Sigmoid colon (tissue), 6 donors: ENCODE measurements at regions not wholly inside any gene's neighbourhood (a gene's known extent, or its start where the extent isn't known, plus 50 kb on each side); places are given as distances from the start of the nearest gene placed in this dataset.
"Not testable (repeated sequence)": the region's sequence is repeated elsewhere in the genome, so short reads cannot be mapped to it uniquely, and the experiment has no call there.

Experiments
- DNase-seq: peaks from one replicate; pipeline ENCODE4 v3.0.0-alpha.2; 2019
- H3K27ac ChIP-seq, 4 donors: fragments of 200-600 bp; sonication (generic); one replicate each; pipeline ENCODE4 v1.5.1; 2016 to 2019; ENCODE audit warnings: mild to moderate bottlenecking in 1 of 4
- H3K27me3 ChIP-seq, 3 donors: fragments of 200-600 bp; sonication (generic); one replicate each; pipeline ENCODE4 v1.5.1; 2019; ENCODE audit warnings: mild to moderate bottlenecking in 1 of 3
- H3K36me3 ChIP-seq, 4 donors: fragments of 200-600 bp; sonication (generic); one replicate each; pipeline ENCODE4 v1.5.1; 2016 to 2019
- H3K4me1 ChIP-seq, 4 donors: fragments of 200-600 bp; sonication (generic); one replicate each; pipeline ENCODE4 v1.5.1; 2017 to 2019
- H3K4me3 ChIP-seq, 4 donors: fragments of 200-600 bp; sonication (generic); one replicate each; pipeline ENCODE4 v1.5.1; 2017 to 2019; ENCODE audit warnings: mild to moderate bottlenecking in 2 of 4, moderate library complexity in 1 of 4
- H3K9me3 ChIP-seq, 4 donors: fragments of 200-600 bp in 3 of 4; sonication (generic) in 3 of 4; one replicate each; pipeline versions ENCODE4 v1.5.1 to v1.6.1; 2013 to 2019
- CTCF ChIP-seq, 4 experiments: fragments of 450-650 bp in 3 of 4; fragments of 200-600 bp in 1 of 4; IDR thresholded peaks; one replicate each; pipeline ENCODE4 v1.5.1; 2016 to 2019; ENCODE audit warnings: antibody characterized with exemption in 4 of 4, mild to moderate bottlenecking in 3 of 4, moderate library complexity in 2 of 4
- EP300 ChIP-seq, 4 donors: sonication (generic); formaldehyde crosslinking; IDR thresholded peaks; one replicate each; pipeline ENCODE4 v1.6.1; 2017; ENCODE audit warnings: antibody characterized with exemption in 4 of 4
- POLR2A ChIP-seq, 2 donors: fragments of 450-650 bp; IDR thresholded peaks; one replicate each; pipeline ENCODE4 v1.6.1; 2016; ENCODE audit warnings: antibody characterized with exemption in 2 of 2, mild to moderate bottlenecking in 2 of 2, moderate library complexity in 2 of 2
- POLR2AphosphoS5 ChIP-seq, 4 donors: sonication (generic); formaldehyde crosslinking; IDR thresholded peaks; one replicate each; pipeline ENCODE4 v1.6.1; 2017; ENCODE audit warnings: antibody characterized with exemption in 4 of 4
- WGBS, 2 donors: extraction: QIAGEN DNeasy Blood & Tissue Kit; methylation state at CpG; one replicate each; pipeline ENCODE4 v1.1.7; 2013; 5-methylcytosine and 5-hydroxymethylcytosine counted together
- intact Hi-C: fragments of 100-400 bp; cut with DNase I; formaldehyde crosslinking; loops from one replicate; pipeline ENCODE4 v1.15.1; 2023
- donor health status: healthy with polysubstance abuse.
- donor health status: healthy.

GRCh38 chr9:102435427-102435826 lies 559.7 kb upstream of the CYLC2 start:
- Histone ChIP-seq H3K27me3 (no peaks in the 10 kb centered on the region), H3K9me3 (no peaks in the 10 kb centered on the region), H3K4me1 (no peaks in the 10 kb centered on the region), H3K36me3 (no peaks in the 10 kb centered on the region), H3K4me3 (no peak overlapping the region), H3K27ac (no peak overlapping the region)
- DNase-seq: no peak
- 84 to 86% methylated on average over 3 of the region's 3 CpGs for WGBS, 2 donors
- intact Hi-C loops: no loop called here
- TF ChIP-seq POLR2A (IDR thresholded peaks at IDR 0.05): no peak
- TF ChIP-seq EP300 (IDR thresholded peaks at IDR 0.05): no peak

DNA sequence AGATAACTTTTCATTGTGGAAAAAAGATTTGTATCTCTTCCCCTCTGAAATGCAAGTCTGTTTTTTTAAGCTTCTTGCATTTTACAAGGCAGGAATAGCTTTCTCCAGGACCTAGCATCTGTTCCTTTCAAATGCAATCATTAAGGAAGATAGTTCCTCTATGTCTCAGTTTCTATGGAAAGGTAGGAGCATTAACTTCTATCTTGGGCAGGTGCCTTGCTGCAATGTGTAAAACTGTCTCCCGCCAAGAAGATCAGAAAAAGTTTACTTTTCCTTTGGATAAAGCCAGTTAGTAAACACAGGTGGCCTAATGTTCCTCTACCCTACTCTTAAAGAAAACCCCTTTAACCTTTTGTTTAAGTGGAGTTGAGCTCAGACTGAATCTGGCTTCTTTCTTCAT lies 560.6 kb upstream of the CYLC2 start:
- H3K27ac ChIP-seq: no peak overlapping the region
- H3K27me3 ChIP-seq: no peaks in the 10 kb centered on the region
- DNase-seq: no peak
- 23 to 34% methylated on average over 1 of the region's 1 CpG for WGBS, 2 donors
- intact Hi-C loops: no loop called here
- no peaks in the 10 kb centered on the region for H3K4me1 ChIP-seq
- no peaks in the 10 kb centered on the region for H3K36me3 ChIP-seq
- H3K4me3 ChIP-seq: no peak overlapping the region
- TF ChIP-seq EP300 (IDR thresholded peaks at IDR 0.05): no peak
- no peak for TF ChIP-seq POLR2A (IDR thresholded peaks at IDR 0.05)
- TF ChIP-seq CTCF (IDR thresholded peaks at IDR 0.05): no peak
- TF ChIP-seq POLR2AphosphoS5 (IDR thresholded peaks at IDR 0.05): no peak
- H3K9me3 ChIP-seq: no peaks in the 10 kb centered on the region

GRCh38 chr9:102428305-102428704 lies 566.8 kb upstream of the CYLC2 start:
- Histone ChIP-seq H3K27ac (no peak overlapping the region), H3K4me3 (no peak overlapping the region), H3K4me1 (no peaks in the 10 kb centered on the region), H3K36me3 (no peaks in the 10 kb centered on the region), H3K27me3 (no peaks in the 10 kb centered on the region), H3K9me3 (no peaks in the 10 kb centered on the region)
- TF ChIP-seq POLR2AphosphoS5 (IDR thresholded peaks at IDR 0.05): no peak
- TF ChIP-seq CTCF (IDR thresholded peaks at IDR 0.05): no peak
- no peak for TF ChIP-seq POLR2A (IDR thresholded peaks at IDR 0.05)
- no peak for TF ChIP-seq EP300 (IDR thresholded peaks at IDR 0.05)
- WGBS, 2 donors: 68 to 76% methylated on average over 4 of the region's 4 CpGs
- no peak for DNase-seq
- intact Hi-C loops: no loop called here

DNA sequence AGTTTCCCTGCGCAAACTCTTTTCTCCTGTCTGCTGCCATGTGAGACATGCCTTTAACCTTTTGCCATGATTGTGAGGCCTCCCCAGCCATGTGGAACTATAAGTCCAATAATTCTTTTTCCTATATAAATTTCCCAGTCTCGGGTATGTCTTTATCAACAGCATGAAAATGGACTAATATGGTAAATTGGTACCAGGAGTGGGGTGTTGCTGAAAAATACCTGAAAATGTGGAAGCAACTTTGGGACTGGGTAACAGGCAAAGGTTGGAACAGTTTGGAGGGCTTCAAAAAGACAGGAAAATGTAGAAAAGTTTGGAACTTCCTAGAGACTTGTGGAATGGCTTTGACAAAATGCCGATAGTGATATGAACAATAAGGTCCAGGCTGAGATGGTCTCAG lies 578.9 kb upstream of the CYLC2 start:
- DNase-seq, H3K27ac ChIP-seq, intact Hi-C loops, H3K36me3 ChIP-seq, H3K4me1 ChIP-seq, H3K4me3 ChIP-seq, H3K27me3 ChIP-seq: not testable (repeated sequence)
- WGBS, 2 donors: 85 to 91% methylated on average over 3 of the region's 3 CpGs
- H3K9me3 ChIP-seq: peaks cover 0 to 22% (median 14%) of the 10 kb centered on the region in 4 donors

GRCh38 chr9:102405218-102405867 lies 589.8 kb upstream of the CYLC2 start:
- no peak for DNase-seq
- H3K4me3 ChIP-seq: no peak overlapping the region
- intact Hi-C loops: no loop called here
- H3K27me3 ChIP-seq: no peaks in the 10 kb centered on the region
- 71 to 82% methylated on average over 5 of the region's 5 CpGs for WGBS, 2 donors
- TF ChIP-seq POLR2AphosphoS5 (IDR thresholded peaks at IDR 0.05) (no peak), EP300 (IDR thresholded peaks at IDR 0.05) (no peak)
- no peaks in the 10 kb centered on the region for H3K36me3 ChIP-seq
- no peak overlapping the region for H3K27ac ChIP-seq
- no peaks in the 10 kb centered on the region for H3K4me1 ChIP-seq
- peaks cover 0 to 5% (median 0%) of the 10 kb centered on the region in 4 donors for H3K9me3 ChIP-seq

DNA sequence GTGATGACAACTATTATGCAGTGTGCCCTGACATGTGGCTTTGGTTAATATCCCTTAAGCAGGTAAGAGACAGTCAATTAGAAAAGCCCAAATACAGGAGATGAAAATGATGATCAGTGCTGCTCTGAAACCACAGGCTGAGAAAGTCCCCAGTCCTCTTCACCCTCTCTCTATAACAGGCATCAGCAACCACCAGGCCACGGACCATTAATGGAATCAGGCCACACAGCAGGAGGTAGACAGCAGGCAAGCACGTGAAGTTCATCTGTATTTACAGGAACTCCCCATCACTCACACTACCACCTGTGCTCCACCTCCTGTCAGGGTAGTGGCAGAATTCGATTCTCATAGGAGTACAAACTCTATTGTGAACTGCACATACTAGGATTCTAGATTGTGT lies 591.6 kb upstream of the CYLC2 start:
- TF ChIP-seq EP300 (IDR thresholded peaks at IDR 0.05): no peak
- TF ChIP-seq POLR2A (IDR thresholded peaks at IDR 0.05): no peak
- TF ChIP-seq POLR2AphosphoS5 (IDR thresholded peaks at IDR 0.05): no peak
- no peak for TF ChIP-seq CTCF (IDR thresholded peaks at IDR 0.05)
- 70 to 79% methylated on average over 3 of the region's 3 CpGs for WGBS, 2 donors
- Histone ChIP-seq H3K36me3 (no peaks in the 10 kb centered on the region), H3K4me3 (no peak overlapping the region), H3K27me3 (no peaks in the 10 kb centered on the region), H3K27ac (no peak overlapping the region), H3K9me3 (peaks cover 0 to 5% (median 0%) of the 10 kb centered on the region in 4 donors), H3K4me1 (no peaks in the 10 kb centered on the region)
- intact Hi-C loops: no loop called here
- DNase-seq: no peak
